Activated CD8-positive, alpha-beta memory T cell treated with anti-CD3 and anti-CD28 coated beads for 4 hours (primary cell): ENCODE measurements at regions not wholly inside any gene's neighbourhood (a gene's known extent, or its start where the extent isn't known, plus 50 kb on each side); places are given as distances from the start of the nearest gene placed in this dataset.

Experiments
- DNase-seq, 2 donors: peaks; one replicate each; pipeline ENCODE4 v3.0.0-alpha.2; 2020; ENCODE audit warnings: low read depth in 2 of 2

DNA sequence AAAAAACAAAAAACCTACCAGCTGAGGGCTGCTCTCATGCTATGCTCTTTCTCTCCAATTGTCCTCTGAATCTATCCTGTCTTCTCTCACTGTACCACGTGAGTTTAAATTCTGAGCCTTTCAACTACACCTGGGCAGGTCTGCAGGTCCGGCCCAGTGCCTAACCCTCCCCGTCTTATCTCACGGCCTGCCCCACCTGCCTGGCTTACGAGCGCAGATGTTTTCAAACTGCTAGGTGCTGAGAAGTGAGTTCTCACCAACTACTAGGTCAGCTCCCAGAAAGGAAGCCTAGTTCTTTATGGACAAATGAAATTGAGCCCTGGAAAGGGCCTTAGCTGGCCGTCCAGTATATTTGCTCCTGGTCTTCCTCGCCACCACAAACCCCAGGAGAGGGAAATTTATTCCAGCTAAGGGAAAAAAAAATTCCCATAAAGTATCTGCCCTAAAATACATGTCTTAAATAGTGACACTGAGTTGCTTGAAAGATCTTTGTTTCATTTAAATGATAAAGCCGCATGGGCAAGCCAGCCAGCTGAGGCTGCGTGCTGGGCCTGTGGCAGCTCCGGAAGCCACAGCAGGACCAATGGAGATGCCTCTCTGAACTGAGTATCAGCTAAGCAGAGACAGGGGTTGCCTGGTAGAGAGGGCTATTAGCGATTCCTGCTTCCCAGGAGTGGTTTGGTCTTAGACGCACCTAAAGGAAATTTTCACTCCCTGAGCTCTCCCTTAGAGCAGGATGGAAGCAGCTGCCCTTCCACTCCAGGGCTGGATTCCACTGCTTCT lies 92.5 kb upstream of the NCK2 start:
- no peak for DNase-seq

DNA sequence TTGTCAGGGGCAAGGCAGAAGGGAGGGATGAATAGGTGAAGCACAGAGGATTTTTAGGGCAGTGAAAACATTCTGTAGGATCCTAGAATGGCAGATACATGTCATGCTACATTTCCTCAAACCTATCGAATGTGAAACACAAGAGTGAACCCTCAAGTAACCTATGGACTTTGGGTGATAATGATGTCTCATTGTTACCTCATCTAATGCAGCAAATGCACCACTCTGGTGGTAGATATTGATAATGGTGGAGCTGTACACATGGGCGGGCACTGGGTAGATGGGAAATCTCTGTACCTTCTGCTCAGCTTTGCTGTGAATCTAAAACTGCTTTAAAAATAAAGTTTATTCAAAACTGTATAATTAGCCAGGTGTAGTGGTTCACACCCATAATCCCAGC lies 95.2 kb upstream of the NCK2 start:
- DNase-seq = no peak

DNA sequence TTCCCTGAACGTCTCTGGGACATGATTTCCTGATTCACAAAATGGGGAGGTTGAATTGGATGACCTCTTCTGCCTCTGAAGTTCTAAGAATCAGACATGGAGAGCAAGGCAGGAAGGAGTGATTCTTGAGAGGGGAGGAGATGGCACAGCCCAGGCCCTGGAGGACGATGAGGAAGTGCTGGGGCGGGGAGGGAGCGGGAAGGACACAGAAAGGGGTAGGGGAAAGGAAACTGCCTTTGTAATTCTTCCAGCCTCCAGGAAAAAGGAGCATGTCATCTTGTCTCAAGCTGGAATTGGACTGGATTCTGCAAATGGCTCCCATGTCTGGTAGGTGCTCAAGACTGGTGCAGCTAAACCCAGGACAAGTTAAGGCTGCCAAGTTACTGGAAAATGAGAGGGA lies 97.0 kb upstream of the NCK2 start:
- DNase-seq = no peak

DNA sequence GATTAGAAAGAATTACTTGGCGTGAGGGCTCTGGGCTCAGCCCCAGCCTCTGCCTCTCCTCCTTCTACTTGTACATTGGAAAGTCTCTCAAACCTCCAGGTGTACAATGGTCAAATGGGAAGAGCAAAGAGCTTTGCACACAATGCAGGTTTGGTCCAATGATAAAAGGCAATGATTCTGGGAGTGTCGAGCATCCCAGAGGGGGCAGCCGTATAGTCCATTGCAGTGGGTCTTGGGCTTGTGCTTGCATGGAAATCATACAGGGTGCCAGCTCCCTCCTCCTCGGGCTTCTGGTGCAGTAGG lies 98.0 kb upstream of the NCK2 start:
- no peak for DNase-seq

DNA sequence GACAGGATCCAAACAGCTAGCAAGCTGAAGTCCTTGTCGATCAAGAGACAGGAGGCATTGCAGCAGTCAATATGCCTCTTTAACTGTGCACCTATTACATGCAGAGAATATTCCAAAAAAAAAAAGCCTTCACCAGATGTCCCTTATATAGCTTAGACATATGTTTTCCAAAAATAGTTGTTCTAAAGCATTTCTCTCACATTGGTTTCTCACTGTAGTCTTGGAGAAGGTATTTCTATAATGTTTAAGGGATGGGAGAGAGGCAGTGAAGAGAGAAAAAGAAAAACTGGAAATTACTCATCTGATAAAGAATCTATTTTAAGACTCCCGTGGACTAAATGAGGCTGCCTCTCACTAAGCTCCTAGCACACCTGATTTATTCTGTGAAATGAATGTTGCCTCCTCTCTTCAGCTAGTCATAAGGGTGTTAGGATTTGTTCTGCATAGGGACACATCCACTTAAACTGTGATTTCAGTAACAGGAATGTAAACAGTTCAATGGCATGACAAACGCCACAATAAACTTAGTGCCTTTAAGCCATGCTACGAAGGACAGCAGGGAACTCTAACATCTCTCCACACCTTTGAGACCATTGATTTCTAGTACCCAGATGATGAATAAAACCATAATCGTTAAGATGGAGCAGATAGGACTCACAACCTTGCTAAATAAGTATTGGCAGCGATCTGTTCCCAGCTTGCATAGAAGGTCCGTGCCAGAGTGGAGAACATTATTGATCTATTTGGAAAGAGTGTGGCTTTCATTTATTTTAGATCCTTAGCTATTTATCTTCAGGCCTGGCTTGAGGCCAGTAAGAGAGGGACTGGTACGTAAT lies 98.6 kb upstream of the NCK2 start:
- no peak for DNase-seq

DNA sequence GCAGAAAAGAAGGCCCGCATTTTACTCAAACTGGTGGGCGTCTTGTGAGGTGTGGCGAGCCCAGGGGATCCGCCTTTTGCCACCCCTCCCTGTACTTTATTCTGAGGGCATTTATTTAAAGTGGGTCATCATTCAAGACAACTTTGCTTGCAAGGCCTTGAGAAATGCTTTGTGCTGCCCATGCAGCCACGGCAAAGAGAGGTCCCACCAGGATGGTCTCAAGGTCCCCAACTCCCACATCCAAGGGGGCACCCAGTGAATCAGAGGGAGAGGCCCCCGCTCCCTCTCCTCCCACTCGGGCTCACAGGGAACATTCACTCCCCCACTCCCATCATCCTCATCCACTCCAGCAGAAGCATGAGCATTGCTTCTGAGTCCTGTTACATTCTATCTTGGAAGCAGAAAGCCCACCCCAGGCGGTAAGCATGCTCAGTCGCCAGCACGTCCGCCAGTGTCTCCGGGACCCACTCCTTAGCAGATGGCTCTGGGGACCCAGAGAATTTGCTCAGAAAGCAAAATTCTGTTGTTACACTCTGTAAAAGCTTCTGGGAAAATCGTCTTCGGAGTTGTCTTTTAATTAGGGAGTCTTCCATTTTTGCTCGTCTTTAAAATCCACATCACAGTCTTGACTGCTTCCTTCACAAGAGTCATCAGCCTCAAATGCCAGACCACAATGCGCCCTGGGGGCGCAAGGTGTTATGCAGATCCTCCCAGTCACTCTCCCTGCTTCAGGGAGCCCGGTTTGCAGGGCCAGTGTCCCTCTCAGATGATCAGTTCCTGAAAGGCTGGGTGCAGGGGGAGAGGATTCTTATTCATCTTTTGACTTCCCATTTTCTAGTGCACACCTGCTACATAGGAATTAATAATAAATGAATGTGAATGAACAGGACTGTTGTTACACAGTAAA lies 99.4 kb upstream of the NCK2 start:
- DNase-seq = no peak

DNA sequence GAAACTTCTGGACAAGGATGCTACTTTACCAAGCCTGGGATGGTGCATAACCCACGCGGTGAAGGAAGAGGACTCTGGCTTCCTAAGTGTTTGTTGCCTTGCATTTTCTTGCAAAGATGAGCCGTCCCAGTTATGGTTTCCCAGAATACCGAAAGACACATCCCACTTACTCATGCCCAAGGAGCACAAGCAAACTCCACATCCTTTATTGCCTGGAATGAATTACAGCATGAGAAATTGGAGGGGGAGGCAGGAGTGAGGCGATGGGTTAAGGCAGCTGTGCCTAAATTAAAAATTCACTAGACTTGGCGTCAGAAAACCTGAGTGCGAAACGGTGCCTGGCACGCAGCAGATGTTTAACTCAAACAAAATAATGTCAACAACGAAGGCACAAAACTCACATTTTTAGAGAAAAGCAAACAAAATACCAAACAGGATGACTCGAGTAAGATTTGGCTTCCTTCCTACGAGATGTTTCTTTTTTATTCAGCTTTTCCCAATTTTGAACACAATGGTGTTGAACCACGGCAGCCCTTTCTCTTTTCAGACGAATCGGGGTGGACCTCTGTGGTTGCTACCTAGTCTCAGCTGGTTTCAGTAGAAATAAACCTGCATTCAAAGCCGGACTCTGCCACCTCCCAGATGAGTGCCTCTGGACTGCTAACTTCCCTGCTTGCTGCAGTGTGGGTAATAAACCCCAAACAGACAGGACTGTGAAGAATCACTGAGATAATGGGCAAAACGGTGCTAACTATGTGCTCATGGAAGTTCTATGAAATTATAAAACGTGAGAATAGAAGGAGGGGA lies 100.3 kb upstream of the NCK2 start:
- no peak for DNase-seq

DNA sequence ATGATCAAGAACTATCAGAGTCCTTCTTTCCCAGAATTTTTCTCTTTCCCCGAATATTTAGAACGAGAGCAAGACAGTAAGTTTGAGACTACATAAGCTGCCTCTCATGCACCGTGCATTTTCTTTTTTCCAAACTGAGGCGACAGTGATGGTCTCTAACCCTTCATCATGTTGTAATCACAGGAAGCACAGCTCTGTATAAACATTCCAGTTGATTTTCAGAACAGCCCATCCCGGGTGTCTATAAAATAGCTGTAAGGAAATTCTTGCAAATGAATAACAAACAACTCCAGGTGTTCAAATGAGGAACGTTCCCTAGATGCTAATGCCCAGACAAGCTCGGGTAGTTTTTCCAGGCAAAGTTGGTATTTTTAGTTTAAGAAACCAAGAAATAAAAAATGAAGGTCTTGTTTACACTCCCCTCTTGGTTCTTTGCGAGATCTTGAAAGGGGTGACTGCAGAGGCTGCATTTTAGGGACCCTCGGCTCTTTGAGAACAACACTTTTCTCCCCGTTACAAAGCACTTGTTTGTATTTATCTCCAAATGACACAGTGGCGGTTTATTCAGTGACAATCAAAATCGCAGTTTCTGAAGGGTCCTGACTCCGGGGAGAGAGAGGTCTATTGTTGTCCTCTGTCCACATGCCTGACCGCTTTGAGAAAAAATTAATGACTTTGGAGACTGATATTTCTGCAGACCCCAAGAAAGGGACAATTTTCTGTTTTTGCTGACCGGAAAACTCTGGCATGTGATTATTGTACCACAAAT lies 101.1 kb upstream of the NCK2 start:
- DNase-seq = no peak

DNA sequence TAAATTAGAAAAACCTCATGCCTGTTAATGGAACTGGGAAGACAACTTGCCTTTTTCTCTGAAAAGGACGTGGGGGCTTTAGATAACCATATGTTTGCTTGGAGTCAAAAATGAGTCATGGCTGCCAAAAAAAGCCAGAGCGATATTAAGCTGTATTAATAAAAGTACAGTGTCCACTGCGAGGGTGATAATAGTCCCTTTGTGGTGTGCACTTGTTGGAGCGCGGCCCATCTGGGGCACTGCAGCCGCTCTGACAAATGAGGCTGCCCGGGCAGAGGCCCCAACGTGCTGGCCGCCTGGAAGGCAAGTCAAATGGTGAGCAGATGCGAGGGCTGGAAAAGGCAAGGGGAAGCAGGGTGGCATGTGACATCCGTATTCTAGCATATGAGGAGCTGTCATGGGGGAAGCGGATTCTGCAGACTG lies 103.3 kb upstream of the NCK2 start:
- DNase-seq = no peak

DNA sequence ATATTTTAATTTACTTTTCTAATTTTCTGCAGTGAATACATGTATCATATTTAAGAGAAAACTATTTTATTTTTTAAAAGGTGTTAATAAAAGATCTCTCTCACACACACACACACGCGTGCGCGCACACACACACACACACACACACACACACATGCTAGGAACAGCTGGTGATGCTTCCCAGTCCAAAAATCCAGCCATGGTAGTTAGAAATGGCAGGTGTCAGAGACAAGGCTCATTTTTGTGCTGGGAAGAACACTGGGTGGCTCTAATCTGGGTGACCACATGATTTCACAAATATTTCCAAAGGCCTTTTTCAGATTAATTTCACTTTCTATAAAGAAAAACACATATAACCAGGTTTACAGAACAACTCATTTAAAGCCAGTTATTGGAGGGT lies 104.5 kb upstream of the NCK2 start:
- DNase-seq = no peak

DNA sequence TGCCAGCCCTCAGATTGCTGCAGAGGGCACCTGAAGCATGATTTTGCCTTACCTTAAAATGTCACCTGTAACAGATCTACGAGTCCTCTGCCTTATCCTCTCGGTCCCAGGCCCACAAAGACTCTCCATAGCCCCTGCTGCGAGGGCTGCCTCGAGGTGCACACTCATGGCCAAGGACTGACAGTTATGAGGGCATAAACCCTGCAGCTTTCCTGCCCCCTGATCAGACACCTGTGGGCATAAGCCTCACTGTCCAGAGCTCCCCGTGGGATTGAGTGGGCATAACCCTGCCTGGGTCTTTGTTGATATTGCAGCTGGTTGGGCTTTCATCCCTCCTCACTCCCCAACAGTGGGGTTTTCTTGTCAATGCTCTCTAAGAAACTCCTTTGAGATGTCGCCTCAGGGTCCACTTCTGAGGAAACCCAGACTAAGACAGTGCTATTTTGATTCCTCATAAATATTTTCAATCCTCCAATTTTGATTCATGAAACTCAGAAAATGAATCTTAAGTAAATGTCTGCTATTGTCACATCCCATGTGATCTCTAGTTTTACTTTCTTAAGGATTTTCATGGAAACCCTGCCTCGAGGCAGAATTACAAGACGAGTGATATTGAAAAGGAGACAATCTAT lies 108.5 kb upstream of the NCK2 start:
- DNase-seq = no peak

DNA sequence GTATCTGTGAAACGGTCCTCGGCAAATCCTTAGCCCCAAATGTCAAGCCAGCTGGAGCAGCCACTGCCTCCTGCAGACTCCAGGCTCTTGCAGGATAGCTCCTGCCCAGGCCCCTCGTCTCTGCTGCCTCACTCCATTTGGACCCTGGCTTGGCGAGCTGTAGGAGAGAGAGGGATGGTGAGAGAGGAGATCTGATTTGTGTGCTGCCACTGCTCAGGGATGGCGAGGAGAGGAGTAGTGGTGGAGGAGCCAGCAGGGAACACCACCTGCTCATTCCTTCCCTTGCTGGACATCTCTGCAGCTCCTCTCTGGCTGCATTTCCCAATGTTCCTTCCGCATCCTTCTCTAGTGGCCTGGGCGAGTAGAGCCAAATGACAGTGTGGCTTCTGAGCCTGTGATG lies 109.1 kb upstream of the NCK2 start:
- DNase-seq = no peak

DNA sequence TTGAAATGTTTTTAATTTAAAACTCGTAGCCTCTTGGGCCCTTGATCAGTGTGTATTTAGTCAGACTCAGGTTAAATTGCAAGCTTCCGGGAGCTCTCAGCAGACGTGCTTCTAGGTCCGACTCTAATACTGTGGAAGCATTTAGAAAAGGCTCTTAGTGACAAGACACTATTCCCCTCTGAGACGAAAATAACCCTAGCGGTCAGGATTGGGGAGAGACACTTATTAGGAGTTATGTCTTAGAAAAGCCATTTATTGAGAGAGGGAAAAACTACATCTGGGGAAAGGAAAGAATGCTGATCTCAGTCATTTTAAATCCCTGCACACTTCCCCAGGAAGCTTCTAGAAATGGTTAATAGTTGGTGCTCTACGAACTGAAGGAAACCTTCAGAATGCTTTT lies 110.5 kb upstream of the NCK2 start:
- no peak for DNase-seq

DNA sequence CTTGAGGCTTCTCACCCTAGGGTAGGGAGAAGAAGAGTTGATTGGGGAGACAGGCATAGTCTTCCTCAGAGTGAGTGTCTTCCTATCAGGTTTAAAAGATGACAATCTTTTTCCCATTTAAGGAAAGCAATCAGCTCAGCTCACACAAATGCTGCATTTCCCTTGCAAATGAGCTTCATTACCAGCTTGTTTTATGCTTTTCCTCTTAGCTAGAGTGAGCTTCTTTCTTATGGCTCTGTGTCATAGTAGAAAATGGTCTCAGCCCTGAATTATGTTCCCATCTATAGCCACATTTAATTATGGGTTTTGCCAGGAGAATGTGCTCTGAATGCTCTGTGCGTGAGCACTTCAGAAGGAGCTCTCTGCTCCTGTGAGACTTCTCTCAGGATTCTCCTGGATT lies 112.8 kb upstream of the NCK2 start:
- no peak for DNase-seq

DNA sequence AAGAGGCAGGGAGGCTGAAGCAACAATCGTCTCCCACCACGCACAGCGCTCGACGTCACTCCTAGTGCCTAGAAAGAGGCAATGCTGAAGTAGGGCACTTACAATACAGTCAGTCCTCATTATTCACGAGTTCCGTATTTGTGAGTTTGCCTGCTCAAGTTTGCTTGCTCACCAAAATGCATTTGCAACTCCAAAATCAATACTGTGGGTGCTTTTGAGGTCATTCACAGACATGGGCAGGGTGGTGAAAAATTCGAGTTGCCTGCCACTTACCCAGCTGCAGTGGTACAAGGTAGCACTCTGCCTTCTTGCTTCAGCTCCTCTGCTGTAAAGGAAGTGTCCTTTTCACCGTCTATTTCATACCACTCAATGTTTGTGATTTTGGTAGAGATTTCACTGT lies 113.7 kb upstream of the NCK2 start:
- DNase-seq = no peak

DNA sequence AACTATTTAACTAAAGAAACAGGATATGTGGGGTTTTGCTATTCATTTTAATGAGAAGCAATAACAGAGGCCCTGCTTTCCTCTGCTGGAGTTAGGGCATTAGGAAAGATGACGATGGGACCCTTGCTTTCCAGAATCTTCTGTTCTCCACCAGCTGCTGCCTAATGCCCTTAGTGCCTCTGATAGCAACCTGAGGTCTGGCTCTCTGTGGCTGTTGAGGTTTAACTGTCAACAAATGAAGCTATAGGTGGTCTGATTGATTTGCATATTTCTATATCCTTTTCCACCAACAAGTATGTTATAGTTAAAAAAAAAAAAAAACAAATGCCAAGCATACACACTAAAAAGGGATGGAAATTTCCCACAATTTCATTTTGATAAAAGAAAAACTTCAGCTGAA lies 115.1 kb upstream of the NCK2 start:
- DNase-seq = no peak

DNA sequence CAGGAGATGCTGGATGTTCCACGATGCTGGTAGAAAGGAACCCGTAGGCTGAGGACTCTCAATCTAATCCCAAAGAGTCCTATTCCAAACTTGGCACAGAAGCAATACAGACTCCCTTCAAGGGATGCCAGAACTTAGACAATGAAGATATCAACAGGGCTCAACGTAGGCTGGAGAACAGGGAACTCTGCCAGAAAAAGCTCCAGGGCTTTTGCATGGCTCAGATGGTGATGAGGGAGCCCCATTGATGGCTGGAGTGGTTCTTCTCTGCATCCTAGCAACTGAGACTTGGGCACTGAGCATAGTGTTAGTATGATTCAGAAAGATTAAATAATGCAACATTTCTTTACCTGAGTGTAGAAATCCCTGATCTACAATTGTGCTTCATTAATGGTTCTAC lies 117.2 kb upstream of the NCK2 start:
- DNase-seq = no peak

DNA sequence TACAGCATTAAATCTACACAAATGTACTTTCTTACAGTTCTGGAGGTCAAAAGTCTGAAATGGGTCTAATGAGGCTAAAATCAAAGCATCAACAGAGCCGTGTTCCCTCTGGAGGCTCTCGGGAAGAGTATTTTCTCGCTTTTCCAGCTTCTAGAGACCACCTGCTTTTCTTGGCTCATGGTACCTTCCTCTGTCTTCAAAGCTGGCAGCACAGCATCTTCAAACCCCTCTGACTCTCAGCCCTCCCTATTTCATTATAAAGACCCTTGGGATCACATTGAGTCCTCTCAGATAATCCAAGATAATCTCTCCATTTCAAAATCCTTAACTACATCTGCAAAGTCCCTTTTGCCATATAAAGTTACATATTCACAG lies 117.8 kb upstream of the NCK2 start:
- no peak for DNase-seq

DNA sequence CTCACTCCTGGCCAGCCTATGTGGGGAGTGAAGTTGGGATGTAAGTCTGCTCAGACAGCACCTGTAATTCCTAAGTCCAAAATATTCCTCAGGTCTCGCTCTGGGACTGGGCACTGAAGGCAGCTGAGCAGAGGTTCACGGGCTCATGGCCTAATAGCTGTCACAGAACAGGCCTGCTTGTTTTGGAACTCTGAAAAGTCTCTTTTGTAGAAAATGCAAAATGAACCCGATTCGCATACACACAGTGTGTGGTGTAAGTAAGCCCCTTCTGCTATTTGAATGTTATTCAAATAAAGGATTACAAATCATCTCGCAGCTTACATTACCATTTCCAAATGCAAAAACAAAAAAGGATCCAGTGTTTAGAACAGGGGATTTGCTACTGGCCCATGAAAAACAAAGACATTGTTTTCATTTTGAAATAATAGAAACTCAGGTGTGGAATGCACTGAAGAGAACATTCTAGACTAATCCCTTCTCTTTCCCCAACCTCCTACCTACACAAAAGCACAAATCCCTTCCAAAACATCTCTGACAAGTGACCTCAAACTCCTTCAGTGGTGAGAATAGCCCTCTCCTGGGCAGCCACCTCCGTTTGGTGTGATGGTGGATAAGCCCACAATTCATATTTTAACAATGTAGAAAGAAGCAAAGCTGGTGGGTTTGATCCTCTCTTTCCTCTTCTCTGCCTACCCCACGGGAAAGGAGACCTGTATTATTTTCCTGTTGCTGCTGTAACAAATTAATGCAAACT lies 118.3 kb upstream of the NCK2 start:
- DNase-seq = no peak

DNA sequence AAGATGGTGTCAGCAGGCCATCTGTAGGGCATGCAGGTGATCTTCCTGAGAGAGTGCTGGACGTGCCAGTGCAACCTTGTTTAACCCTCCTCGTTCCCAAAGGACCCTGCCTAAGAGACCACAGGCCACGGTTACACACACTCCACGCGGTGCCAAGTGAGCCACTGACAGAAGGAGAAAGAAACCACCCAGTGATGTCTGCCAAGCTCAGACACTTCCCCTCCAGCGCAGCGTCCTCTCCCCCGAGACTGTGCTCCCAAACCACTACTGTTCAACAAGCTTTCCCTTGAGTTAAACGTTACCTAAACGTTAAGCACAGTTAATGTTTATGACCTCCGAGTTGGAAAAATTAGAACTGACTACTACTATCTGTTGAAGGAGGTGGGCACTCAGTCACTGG lies 119.1 kb upstream of the NCK2 start:
- no peak for DNase-seq
